HG02885 (cell line): ENCODE measurements at regions not wholly inside any gene's neighbourhood (a gene's known extent, or its start where the extent isn't known, plus 50 kb on each side); places are given as distances from the start of the nearest gene placed in this dataset.

ENCODE experiments used
- ATAC-seq: cut with Tn5 transposase; IDR thresholded peaks from one replicate; pipeline ENCODE4 v1.9.1; 2021; ENCODE audit warnings: mild to moderate bottlenecking; ENCODE audit not compliant: unreplicated experiment, poor library complexity

DNA sequence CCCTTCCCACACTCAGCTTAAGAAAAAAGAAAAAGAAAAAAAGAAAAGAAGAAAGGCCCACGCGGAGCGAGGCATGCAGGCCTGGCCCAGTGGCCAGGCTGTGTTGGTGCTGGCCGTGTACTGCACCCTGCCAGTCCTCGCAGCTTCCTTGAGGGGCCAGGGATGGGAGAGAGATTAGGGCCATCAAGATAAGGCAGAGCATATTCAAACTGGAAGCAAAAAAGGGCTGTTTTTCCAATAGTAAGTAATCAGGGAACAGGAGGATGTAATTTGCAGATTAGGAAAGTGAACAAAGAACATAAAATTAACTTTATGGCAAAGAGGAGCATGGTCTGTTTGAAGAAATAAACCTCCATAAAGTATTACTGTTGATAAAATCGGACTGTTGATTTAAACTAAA lies 319.6 kb upstream of the CLINT1 start:
- ATAC-seq, result no peak

DNA sequence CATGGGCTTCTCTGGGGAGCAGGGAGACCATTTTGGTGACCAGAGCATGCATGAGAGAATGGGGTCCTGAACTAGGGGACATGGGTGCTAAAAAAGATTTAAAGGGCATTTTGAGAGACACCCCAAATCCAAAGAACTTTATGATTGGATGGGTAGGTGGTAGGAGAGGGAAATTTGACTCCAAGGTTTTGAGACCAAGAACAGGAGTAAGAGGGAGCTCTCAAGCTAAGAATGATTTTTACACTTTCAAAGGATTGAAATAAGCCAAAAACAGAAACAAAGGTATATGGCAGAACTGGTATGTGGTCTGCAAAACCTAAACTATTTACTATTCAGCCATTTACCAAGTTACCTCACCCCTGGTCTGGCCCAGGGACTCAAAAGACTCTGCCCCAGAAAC lies 318.2 kb upstream of the CLINT1 start:
- no peak for ATAC-seq

DNA sequence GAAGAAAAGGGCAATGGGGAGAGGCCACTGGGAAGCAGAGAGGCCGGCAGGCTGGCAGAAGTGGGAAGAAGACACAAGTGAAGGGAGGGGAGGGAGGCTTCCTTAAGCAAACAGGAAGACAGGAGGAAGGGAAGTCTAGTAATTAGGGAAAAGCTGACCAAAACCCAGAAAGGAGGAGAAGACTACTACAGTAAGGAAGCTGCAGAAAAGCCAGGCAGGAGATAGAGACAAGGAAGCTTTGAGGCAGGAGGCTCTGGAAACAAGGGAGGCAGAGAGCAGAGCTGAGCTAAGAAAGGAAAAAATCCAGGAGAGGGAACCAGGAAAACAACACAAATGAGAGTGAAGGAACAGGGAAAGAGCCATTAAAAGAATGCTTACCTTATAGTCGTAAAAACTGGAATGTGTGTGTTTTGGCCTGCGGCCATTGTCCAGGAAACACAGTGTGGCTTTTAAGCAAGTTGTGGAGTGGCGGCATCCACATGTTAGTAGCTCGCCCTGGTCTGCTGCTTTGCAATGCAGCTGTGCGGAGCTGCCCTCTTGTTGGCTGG lies 317.1 kb upstream of the CLINT1 start:
- no peak for ATAC-seq

DNA sequence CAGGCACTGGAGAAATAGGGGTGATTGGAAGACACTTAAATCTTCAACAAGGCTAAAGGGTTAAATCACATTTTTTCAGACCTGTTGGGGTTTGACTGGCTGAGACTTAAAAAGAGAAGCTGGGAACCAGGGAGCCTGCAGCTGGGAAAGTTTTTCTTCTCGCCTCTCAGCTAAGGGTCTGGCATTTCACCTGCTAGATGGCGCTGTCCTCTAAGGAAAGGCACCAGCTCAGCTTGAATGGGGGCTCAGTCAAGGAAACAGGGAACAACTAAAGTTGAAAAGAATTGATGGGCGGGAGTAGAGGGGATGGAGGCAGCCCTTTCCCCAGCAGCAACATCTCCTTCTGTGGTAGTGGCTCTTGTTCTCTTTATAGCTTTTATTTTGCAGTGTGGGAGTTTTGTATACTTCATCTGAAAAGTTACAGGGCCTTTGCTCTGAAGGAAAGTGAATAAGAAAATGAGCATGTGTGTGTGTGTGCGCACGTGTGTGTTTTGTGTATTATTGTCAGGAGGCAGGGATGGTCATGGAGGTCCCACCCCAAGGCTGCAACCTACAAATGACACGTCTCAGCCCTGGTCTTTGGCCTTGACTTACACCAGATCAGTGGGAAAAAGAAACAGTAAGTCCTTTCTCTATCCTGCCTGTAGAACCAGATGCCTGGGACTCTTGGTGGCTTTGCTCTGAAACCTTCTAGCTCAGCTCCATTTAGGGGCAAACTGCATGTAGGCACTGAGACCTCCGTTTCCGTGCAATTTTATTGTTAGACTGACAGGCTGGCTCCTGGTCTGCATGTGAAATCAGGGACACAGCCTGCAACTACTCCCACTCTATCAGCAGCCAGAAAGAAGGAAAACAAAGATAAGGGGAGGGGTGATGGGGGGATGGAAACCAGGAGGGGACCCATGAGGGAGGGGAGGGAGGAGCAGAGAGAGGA lies 316.2 kb upstream of the CLINT1 start:
- peak; percentile 58 for ATAC-seq

DNA sequence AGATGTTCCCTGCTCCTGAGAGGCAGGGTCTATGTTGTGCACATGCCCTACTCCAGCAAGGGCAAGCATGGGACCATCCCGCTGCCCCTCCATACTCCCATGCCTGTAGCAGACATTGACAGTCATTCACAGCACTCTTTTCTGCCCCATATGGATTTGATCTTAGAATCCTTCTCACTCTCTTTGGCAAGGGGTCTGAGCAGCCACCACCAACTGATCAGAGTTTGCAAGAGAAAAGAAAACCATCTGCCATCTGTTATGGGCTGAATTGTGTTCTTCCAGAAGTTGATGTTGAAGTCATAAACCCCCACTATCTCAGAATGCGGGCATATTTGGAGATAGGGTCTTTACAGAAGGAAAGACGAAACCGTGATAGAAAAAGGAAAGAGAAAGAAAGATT lies 315.1 kb upstream of the CLINT1 start:
- ATAC-seq, result no peak

DNA sequence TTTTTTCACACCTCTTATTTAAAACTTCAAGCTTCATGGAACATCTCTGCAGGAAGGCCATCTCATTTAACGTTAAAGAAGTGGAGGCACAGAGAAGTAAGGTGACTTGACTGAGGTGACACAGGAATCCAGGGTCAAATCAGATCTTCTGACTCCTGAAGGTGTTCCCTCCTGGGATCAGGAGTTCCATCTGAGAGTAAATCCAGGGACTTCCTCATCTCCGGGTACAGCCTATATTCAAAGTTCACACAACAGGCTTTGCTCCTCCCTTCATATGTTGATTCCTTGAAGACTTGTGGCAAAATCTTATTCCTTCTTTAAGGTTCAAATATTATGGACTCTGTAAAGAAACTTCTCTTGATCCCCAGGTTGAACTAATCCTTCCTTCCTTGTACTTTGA lies 313.1 kb upstream of the CLINT1 start:
- no peak for ATAC-seq

DNA sequence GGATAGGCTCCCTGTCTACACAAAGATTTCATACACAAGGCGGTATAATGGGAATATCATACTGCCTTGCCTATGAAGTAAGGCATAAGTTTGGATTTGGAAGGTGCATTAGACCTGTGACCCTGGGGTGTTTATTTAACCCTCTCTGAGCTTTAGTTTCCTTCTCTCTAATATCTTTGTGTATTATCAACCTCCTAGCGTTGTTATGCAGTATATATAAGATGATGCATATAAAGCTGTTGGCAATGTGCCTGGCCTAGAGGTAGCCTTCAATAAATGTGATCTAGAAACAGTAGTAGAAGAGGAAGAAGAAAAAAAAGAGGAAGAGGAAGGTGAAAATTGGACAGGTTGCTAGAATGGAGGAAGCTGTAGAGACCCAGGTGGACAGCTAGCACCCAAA lies 311.6 kb upstream of the CLINT1 start:
- ATAC-seq, result no peak

DNA sequence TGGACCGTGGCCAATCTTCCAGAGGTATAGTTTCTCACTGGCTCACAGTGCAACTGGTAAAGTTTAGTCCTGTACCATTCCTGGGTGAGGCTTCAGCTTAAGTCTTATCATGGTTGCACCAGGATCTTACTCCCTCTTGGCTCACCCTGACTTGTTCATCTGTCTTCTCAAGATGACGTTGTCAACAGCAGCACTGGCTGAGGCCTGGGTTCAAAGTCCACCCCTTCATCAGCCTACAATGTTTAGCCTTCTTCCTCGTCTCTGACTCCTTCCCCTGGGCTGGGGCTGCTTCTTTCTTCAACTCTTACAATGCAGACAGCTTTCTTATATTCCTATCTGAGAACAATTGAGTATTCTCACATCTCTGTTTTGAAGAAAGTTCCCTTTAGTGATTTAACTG lies 311.1 kb upstream of the CLINT1 start:
- no peak for ATAC-seq

DNA sequence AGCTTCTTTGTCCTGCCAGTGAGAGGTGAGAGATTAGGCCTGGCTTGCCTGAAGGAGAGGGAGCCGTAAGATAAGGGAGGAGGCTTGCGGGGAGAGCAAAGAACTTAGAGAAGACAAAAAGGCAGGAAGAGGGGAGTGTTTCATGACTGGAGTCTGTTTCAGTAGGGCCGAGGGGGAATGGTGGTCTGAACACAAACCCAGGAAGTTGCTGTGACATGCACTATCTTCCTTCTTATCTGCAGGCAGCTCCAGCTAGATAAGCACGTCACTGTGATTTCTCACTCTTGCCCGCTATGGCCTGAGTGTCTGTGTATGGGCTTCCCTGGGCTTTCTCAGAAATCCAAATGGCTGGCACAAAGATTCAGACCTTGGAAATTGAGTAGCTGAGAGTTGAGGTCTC lies 307.5 kb upstream of the CLINT1 start:
- ATAC-seq, result no peak

DNA sequence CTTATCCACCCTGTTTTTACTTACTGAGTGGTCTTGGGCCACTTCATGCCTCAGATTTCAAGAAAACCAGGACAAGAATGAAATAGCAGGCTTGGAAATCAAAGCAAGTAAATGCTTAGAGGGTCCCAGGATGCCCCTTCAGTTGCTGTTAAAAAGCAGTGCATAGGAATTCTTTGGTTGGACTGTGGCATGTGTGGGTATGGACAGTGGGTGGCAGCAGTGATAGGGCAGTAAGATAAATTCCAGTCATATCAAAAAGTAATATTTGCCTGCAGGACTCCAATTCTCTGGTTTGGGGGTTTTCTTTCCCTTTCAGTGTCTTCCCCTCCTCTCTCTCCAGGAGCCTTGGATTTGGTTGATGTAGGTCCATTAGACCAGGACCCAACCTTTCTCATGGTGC lies 306.7 kb upstream of the CLINT1 start:
- ATAC-seq, result no peak

DNA sequence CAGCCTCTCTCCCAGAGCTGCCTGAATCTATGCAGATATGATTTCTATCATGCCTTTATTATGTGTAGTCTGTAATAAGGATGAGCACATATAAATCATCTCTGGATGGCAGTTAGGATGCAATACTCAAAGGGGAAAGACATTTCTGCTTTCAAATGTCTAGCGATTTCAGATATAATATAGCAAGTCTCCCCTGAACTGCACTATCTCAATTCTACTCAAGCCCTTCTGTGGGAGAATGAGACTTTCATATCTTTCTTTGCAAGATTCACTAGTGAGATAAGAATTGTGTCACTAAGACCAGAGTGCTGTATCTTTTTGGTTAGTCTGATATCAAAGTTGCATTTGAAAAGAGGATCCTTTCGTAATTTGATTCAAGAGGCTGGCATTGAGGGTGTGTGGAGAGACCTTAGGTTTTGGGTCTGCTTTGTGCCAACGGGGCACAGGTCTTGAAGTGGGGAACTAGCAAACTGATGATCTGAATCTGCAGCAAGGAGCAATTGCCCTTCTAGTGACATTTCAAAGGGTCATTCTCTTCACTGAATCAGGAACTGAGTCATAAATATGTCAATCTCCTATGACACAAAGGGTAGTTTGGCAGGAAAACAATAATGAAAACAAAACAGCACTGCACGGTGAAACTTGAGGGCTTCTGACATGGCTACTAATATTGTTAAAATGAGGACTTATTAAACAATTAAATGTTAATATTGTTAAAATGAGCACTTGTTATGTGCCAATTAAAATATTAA lies 305.5 kb upstream of the CLINT1 start:
- ATAC-seq, result no peak

DNA sequence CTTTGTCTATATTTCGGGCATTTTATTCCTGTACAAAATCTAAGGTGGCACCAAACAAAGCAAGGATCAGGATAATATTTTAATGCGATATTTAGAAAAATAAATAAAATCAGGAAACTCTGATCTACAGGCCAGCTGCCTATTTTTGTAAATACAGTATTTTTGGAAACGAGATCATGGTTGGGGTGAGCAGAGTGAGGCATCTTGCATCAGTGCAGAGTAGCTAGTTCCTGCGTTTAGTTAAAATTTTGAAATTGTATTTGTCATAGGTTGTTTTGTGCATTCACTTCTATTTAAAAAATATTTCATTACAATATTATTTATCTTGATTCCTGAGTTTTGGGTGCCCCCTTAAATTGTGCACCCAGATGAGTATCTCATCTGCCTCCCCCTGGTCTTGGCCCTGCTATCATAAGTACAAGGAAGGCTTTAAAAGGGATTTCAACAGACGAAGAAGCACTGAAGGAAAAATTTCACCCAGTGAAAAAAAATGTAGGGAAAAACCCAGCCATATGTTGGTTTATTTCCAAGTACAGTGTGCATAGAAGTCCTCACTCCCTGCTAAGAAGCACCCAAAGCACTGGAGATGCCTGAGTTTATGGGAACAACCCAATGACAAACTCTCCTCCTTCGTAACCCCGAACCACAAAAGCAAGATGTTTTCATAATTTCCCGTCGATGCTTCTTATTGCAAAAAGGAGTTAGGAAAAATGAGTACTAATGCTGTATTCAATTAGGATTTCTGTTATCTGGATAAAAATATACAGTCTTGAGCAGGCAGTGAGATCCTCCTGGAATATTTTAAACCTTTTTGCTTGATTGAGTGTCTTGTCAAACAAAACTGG lies 304.7 kb upstream of the CLINT1 start:
- no peak for ATAC-seq

DNA sequence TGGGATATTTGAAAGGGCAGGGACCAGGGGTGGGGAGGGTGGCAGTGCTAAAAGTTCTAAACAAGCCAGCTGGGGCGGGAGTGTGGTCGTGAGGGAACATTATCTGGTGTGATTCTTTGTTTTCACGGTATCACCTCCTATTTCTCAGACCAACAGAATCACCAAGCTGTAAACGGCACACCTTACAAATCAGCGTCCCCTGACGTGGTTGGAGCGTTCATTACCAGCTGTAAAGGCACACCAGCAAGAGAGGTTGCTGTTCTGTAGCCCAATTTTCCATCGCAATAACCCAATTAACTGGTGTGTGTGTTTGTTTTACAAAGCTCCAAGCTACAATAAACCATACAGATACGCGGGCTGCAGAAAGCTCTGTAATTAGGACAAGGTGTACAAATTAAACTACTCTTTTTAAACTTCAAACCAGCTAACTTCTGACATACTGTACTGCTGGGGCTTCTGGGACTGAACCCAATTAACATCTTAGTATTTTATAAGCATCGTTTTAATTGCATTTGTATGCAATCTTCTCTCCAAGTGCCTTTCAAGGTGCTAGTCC lies 303.6 kb upstream of the CLINT1 start:
- ATAC-seq, result no peak

DNA sequence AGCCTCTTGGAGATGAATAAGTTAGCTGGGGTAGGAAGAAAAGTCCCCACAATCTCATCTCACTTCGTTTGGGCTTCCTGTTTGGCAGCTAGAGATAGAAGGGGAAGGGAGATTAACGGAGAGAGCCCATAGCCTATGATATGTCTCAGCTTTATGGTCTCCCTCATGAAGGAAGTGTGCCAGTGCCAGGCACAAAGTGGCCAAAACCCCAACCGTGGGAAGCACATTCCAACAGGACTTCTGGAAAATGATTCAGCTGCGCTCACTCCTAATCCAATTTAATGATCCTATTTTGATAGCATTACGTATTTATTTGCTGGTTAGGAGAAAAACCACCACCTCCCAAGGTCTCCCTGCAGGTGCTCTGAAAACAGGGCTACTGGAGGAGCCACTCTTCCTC lies 303.1 kb upstream of the CLINT1 start:
- no peak for ATAC-seq

DNA sequence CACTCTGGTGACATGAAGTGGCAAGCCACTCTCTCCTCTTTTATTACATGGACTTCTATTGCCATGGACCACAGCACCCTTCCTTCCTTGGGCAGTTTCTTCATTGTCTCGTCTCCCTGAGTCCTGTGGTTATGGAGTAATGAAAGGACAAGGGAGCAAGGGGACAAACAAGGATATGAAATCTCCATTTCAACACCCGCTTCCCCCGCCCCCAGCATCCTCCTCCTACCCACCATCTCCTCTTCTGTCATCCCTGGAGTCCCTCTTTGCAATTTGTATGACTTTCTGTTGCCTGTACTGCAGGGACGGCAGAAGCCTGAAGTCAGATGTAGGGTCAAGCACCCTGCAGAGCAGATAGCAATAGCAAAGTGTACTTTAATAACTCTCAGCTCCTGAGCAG lies 300.7 kb upstream of the CLINT1 start:
- ATAC-seq, result no peak

DNA sequence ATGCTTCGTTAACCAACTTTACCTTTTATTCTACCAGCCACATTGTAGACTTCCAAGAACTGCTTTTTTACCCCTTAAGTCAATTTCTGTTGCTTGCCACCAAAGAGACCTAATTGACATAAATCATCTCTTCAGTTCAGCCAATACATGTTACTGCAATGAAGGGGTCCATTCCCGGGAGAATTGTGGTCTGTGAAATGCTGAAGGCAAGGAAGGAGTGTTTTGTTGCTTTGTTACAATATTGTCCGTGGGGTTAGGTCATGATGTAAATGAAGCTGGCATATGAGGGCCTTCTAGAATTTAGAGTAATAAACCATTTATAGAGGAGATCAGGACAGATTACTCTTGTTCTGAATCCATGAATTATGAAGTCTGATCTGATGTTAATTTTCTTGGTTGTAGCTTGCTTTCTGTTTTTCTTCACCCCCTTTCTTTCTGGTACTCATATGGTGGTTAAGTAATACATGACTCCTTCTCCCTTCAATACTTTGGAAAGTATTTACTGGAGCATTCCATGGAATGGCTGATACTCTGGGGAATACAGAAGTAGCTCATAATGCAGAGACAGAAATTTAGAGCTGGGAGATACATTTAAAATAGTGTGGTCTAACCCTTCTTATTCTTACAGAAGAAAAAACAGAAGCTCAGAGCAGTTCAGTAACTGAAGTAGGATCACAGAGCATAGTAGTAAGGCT lies 297.0 kb upstream of the CLINT1 start:
- ATAC-seq, result no peak

DNA sequence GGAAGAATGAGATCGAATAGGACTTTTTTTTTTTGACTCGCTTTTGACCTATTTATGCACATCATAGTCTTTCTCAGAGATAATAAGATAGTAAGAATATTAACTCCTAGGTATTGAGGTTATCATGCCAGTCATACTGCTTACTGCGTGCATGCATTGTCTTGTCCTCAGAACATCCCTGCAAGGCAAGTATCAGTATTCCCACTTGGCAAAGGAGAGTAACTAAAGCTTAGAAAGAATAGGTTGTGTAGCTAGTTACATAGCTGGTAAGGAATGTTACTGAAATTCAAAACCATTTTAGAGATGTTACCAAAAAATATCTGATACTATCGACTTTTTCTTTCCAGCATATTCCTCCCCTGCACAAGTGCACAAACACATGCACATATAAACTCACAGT lies 296.1 kb upstream of the CLINT1 start:
- ATAC-seq, result no peak

DNA sequence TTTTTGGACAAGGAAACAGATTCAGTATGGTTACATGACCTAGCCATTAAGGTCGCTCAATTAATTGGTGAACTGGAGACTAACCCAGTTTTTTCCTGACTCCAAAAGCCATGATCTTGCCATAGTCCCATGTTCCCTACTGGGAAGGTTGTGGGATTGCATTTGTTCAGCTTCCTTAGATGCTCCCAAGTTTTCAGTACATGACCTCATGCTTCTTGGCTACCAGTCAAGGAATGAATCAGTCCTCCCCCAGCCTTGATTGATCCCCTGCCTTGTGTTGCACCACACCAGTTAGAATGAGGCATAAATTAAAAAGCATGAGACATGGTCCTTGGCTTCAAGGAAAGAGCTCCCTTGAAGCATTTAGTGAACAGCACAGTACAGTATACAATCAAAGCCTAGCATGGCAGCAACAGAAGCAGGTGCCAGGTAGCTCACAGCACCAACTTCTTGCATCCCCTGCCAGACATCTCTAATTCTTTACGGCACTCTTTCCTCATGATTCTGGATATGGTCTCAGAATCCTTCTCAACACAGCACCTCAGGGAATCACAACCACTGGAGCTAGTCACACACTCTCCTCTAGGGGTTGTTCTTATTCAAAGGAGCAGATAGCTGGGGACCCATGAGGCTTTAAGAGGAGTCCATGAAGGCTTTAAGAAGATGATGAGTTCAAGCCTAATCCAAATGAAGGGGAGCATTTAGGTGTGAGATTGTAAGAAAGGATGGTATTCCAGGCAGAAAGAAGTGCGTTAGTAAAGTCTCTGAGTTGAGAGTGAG lies 295.5 kb upstream of the CLINT1 start:
- no peak for ATAC-seq

DNA sequence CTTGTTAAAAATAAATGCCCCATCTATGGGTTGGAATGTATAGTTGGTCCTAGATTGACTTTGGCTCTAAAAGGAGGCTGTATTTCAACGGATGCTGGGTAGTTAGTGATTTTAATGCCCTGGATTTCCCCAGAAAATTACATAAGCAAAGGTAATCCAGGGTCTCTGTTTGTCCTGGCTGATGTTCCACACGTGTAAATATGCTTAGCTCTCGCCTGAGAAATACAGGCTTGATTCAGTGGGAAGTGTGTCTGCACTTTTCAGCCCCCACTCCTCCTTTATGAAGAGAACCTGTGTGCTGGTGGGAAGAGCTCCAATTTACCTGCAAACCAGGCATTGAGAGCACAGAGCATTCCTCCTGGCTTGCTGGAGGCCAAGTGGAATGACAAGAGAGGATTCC lies 294.6 kb upstream of the CLINT1 start:
- ATAC-seq, result no peak
